ENCODE measurements at regions not wholly inside any gene's neighbourhood (a gene's known extent, or its start where the extent isn't known, plus 50 kb on each side); places are given as distances from the start of the nearest gene placed in this dataset.
"Not testable (repeated sequence)": the region's sequence is repeated elsewhere in the genome, so short reads cannot be mapped to it uniquely, and the experiment has no call there.

- DNase-seq: no peak
Measured at GRCh38 chr3:28958656-28959055, 322.2 kb upstream of the RBMS3 start.

GRCh38 chr3:28971156-28971555 is 309.7 kb upstream of the RBMS3 start:
- DNase-seq: no peak

DNA sequence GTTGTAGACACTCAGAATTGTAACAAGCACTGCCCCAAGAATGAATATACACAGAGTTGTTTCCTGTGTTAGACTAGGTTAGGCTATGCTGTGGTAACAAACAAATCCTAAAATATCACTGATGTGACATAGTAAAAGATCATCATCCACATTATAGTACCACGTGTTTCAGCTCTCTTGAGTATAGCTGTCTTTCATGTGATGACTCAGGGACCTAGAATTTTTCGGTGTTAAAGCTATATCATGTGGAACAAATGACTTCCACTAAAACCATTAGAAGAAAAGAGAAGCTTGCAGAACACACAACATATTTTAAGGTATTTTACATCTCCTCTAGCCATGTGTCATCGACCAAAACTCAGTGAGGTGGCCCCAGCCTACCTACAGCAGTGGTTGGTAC is 307.9 kb upstream of the RBMS3 start:
- DNase-seq: no peak

GRCh38 chr3:28973609-28974008 is 307.3 kb upstream of the RBMS3 start:
- DNase-seq: no peak

- DNase-seq: no peak
Measured at GRCh38 chr3:28978092-28978491, 302.8 kb upstream of the RBMS3 start.

- no peak for DNase-seq
Measured at GRCh38 chr3:28980131-28980530, 300.7 kb upstream of the RBMS3 start.

DNA sequence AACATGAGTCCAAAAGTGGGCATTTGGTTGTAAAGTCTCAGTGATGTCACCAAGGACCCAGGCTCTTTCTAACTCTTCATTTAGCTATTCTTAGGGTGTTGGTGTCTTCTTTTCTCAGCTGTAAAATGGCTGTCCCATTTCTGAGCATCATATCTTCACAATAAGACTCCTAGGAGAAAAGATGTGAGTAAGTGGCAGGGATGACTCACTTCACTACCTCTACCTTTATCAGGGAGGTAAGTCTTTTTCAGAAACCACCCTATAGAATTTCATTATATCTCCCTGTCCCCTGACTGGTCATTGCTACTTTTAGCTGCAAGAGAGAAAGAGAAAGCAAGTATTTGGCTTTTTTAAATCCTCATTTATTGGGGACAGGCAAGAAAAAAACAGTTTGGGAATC is 300.2 kb upstream of the RBMS3 start:
- DNase-seq: no peak

- DNase-seq: no peak
Measured at GRCh38 chr3:28982906-28983305, 298.0 kb upstream of the RBMS3 start.

DNA sequence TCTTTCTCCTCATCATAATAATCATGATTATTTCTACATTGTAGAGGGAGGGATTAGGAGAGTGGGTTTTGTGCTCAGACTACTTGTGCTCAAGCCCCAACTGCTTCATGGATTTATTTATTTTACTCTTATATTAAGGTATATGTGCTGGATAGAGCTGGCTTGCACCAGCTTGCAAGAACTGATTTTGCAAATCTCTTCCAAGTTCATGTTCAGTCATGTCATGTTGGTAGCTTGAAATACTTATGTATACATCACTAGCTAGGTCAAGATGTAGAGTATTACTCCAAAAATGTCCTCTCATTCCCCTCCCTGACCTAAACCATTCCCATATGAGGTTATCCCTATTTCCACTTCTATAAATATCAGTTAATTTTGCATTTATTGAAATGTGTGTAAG is 293.9 kb upstream of the RBMS3 start:
- no peak for DNase-seq

DNA sequence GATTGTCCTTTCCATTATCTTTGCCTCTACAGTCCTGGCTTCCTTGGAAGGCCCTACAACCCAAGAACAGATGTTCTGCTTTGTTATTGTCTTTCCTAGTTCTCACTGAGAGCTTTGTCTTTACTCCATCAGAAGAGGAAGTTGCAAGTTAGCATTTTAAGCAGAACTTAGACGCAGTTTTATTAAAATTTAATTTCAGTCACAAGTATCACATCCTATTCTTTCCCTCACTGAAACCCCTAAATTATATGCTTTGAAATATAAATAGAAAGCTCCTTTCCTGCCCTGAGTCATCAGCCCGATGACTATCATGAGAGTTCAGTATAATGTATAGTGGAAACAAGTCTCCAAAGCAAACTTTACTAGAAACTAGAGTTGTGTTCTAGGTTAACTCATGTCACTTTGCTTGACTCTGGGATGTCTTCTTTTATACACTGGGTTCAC is 291.2 kb upstream of the RBMS3 start:
- DNase-seq: peak; percentile 1 to 15

- DNase-seq: no peak
Measured at GRCh38 chr3:28994161-28994905, 286.5 kb upstream of the RBMS3 start.

DNA sequence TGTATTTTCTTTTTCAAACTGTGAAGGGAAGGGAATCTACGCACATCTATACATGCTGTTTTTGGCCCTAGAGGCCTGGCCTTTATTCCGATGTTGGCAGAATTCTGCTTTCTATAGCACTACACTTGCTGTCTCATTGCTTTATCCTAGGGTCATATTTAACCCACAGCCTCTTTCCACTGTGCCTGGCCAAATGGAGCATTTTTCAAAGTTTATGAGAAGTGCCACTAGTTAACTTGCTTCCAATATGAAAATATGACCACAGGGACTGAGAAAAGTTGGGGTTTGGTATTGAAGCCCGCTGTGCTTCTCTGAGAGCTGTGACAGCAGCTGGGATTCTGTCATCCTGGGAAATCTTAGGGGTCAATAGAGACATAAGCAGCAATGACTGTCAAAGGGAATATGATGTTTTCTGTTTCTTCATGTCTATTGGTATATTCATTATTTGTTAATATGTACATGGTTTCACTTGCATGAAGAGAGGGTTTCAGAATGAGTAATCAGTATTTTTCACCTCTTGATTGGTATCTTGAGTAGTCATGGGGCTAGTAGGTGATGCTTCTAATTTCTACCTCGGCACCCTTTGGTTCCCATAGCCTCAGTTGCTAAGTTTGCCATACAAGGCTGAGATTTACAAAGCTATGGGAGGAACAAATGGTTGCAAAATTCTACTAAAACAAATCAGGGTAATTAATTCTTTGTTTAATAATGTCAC is 275.8 kb upstream of the RBMS3 start:
- no peak for DNase-seq

DNA sequence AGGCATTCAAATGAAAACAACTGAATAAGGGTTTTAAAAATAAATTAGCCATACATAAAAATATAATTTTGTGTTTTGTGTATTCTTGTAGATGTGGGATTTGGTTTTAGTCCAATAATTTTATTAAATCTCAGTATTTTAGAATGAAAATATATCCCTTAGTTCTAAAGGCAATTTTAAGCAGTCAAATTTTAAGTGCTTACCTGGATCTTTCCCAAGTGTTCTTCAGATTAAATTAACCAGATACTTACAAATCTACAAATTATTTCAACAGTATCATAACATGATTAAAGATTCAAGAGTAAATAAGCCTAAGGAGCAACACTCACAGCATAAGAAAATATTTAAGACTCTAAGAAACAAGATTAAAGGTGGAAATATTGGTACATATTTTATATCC is 275.0 kb upstream of the RBMS3 start:
- no peak for DNase-seq

GRCh38 chr3:29011441-29011840 is 269.4 kb upstream of the RBMS3 start:
- DNase-seq: no peak

DNA sequence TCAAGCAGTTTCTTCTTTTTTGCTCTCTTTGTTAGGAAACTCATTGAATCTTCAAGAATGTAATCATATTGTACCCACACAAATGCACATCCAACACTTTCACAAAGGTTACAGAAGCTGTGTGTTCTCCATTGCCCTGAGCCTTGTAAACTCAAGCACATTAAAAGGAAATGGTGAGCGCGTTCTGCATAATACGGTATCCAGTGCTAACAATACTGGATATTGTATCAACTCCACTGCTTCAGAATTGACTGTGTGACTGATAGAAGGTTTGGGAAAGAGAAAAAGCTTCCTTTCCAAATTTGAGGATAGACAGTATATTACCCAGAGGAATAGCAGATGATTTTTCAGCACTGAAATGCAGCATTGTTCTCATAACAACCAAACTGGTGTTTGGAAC is 268.9 kb upstream of the RBMS3 start:
- no peak for DNase-seq

- no peak for DNase-seq
Measured at GRCh38 chr3:29022976-29023375, 257.9 kb upstream of the RBMS3 start.

- no peak for DNase-seq
Measured at GRCh38 chr3:29026286-29026685, 254.6 kb upstream of the RBMS3 start.

GRCh38 chr3:29026959-29027358 is 253.9 kb upstream of the RBMS3 start:
- no peak for DNase-seq

- DNase-seq: not testable (repeated sequence)
Measured at GRCh38 chr3:29031175-29031574, 249.7 kb upstream of the RBMS3 start.

DNA sequence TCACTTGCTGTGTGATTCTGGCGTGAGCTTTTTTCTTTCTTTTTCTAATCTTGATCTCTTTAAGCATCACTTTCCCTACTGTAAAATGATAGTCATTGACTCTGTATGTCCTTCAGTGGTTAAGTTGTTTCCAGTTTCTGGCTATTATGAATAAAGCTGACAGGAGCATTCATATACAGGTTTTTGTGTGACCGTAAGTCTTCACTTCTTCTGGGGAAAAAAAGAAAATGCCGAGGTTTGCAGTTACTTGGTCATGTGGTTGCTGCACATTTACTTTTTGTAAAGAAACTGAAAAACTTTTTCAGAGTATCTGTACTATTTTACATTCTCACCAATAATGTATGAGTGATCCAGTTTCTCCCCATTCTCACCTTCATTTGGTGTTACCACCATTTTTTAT is 247.4 kb upstream of the RBMS3 start:
- DNase-seq: no peak

DNA sequence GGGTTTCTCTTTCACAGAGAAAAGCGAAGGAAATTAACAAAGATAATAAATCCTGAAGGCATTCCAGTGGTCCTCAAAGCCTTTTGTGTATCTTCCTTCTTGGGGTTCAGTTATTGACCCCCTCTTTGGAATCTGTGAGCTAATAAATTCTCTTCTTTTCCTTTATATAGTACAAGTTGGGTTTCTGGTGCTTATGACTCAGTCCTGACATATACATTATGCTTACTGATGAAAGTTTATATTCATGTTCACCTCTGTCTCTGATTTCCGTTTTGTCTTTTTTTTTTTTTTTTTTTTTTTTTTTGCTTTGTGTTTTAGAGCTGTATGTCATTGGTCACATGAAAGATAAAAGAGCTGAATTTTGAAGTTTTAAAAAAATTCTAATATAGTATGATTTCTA is 230.7 kb upstream of the RBMS3 start:
- DNase-seq: no peak

DNA sequence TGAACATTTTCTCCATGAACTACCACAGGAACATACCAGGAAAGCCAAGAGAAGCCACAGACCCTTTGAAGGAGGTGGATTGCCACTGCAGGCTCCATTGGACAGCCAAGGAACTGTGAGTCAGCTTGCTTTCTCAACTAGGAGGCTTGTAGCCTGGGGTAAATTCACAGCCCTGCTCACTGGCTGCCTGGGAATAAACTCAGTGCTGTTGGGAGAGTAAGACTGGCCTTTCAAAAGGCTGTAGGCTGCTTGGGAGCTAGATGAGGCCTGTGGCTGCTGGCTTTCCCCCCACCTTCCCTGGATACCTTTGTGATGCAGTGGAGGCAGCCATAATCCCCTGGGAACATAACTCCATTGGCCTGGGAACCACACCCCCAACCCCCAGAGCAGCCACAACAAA is 223.5 kb upstream of the RBMS3 start:
- DNase-seq: no peak

DNA sequence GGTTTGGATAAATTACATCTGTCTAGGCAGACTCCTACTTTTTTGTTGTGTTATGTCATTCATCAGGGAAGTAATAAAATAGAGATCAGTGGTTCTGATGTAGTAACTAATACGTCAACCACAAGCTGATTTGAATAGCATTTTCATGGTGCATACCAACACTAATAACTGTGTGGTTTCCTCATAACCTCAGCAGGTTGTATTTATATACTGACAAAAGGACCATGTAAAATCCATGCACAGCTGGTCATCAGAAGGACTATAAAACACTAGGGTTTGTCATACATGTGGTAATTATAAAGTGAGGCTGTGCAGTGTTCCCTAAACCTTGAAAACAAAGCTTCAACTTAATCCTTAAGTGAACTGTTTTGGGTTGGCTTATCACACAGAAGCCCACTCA is 216.8 kb upstream of the RBMS3 start:
- DNase-seq: no peak

DNA sequence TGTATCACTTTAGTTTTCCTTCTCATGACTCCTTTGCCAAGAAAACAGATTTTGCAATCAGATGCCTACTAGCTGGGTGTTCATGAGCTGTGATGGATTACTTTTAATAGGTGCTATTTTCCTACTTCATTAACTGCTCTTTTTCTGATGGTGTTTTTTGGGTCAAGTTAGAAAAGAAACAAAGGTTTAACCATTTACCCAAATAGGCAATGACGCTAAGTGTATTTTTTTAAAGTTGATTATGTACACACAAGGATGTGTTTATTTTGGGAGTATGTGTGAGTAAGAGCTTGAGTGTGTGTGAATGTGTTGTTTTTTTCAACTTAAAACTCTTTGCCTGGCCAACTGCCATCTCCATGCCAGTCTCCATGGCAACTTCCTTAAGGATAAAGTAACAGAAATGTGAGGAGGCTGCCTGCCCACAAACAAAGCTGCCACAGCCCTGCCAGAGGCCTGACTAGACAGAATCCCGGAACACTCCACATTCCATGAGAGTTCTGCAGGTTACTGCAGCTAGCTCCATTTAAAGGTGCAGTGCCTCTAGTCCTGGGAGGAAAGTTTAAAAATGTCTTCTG is 215.6 kb upstream of the RBMS3 start:
- DNase-seq: no peak
